ENCODE measurements at regions not wholly inside any gene's neighbourhood (a gene's known extent, or its start where the extent isn't known, plus 50 kb on each side); places are given as distances from the start of the nearest gene placed in this dataset.

DNA sequence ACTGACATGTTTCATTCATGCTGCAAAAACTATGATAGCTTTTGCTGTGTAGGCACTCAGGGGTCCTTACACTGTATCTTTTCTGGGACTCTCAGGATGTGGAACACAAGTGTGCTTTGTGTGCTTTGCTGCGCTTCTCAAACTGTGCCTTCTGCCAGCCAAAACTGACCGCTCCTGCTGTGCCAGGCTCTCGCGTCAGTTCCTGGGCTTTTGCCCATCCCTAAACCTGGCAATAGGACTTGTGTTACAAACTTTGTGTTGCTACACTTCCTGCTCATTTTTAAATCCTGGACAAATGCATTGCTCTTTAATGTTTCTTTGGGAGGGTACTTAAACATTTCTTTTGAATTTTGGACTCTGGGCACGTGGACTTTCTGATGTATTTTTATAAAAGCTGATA lies 60.3 kb downstream of the DIPK2A start:
- no peak for TF ChIP-seq POLR2A (IDR thresholded peaks at IDR 0.05)
- TF ChIP-seq, protein P1, sequence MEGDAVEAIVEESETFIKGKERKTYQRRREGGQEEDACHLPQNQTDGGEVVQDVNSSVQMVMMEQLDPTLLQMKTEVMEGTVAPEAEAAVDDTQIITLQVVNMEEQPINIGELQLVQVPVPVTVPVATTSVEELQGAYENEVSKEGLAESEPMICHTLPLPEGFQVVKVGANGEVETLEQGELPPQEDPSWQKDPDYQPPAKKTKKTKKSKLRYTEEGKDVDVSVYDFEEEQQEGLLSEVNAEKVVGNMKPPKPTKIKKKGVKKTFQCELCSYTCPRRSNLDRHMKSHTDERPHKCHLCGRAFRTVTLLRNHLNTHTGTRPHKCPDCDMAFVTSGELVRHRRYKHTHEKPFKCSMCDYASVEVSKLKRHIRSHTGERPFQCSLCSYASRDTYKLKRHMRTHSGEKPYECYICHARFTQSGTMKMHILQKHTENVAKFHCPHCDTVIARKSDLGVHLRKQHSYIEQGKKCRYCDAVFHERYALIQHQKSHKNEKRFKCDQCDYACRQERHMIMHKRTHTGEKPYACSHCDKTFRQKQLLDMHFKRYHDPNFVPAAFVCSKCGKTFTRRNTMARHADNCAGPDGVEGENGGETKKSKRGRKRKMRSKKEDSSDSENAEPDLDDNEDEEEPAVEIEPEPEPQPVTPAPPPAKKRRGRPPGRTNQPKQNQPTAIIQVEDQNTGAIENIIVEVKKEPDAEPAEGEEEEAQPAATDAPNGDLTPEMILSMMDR (IDR thresholded peaks at IDR 0.05): no peak

All from body of pancreas (tissue), 4 donors.